IPS-NIHi7 (cell line): ENCODE measurements at regions not wholly inside any gene's neighbourhood (a gene's known extent, or its start where the extent isn't known, plus 50 kb on each side); places are given as distances from the start of the nearest gene placed in this dataset.
"Not testable (repeated sequence)": the region's sequence is repeated elsewhere in the genome, so short reads cannot be mapped to it uniquely, and the experiment has no call there.

Experiments used
- DNase-seq: peaks from one replicate; pipeline ENCODE4 v3.0.0; 2012; ENCODE audit warnings: mixed read lengths; ENCODE audit errors: extremely low spot score

DNA sequence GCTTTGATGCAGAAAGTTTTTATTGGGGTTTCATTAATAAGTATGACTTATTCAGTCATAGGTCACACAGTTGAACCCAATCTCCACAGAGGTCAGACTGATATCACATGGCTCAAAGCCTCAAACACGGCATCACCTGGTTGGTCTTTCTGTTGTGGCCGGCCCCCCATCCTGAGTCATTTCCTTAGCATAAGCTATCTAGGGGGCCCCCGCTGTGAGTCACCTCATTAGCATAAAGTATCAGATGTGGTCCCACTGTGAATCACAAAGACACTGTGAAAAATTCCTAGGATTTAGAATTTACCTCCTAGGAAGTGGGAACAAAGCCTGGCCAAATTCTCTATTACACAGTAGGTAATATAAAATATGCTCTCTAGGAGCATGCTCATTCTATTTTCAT, 502.2 kb downstream of the PYDC2 start:
- peak; percentile 52 for DNase-seq

DNA sequence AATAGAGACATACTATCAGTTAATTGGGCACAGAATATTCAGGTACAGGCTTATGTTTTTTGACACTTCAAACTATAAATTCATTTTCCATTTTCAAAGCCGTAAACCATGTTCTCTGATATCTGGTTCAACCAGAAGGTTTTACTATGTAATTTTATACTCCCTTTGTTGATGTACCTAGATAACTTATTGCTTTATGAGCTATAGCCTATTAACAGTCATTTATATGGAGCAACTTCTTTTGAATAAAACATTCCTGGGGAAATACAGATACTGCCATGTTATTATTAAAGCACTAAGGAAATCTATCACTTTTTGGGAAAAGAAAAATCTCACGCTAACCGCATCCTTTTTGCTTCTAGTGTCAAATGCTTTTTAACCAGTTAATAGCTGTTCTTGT, 505.6 kb downstream of the PYDC2 start:
- DNase-seq = no peak

DNA sequence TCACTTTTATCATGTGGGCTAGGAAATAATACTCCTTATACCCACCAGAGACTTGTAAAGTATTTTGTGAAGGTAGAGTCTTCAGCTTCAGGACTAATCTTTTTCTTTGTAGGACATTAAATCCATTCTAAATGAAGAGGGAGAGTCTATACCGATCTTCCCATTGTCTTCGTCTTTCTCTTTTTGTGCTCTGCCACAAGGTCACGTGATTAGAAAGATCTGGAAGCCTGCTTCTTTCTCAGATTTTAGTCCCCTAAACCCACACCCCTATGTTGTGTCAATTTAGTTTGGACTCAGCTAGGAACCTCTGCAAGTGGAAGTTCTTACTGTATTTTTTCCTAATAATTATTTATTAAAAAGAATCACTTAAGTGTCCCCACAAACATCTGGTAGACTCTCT, 507.3 kb downstream of the PYDC2 start:
- no peak for DNase-seq

DNA sequence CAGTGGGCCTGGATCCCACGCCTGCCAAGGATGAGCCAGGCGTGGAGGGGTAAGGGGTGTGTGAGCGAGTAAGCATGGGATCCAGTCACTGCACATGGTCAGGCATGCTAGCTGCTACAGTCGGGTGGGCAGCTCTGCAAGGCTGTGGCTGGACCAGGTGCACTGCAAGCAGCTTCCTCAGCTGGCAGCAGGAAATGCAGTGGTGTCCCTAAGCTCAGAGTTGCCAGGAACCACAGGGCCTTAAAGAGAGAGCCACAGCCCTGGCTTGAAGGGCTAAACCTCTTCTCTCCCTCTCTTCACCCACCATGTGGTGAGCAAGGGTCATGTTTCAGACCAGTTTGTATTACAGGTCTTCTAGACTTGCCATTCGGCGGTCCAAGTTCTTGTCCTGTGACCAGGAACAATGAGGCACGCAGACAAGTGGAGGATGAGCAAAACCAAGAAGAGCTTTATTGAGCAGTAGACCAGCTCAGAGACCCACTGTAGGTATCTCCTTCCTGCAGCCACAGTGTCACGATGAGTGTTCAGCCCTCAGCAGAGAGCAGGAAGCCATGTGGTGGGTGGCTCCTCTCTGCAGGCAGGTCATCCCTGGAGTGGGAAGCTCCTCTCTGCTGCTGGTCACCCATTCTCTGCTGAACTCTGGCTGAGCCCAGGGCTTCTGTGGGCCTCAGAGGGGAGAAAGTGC, 511.9 kb downstream of the PYDC2 start:
- no peak for DNase-seq

GRCh38 chr3:191973820-191974219, 512.9 kb downstream of the PYDC2 start:
- no peak for DNase-seq

DNA sequence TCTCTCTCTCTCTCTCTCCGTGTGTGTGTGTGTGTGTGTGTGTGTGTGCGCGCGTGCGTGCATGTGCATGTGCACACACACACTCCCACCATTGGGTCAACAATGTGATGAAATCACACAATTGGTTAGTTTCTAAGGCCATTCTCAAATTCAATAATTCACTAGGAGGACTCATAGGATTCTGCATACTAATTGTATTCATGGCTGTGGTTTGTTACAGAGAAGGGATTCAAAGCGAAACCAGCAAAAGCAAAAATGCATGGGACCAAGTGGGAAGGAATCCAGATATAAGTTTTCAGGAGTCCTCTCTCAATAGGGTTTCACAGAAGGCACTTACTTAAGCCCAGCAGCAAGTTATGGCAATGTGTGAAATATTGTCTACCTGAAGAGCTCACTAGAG, 515.0 kb downstream of the PYDC2 start:
- DNase-seq = no peak

DNA sequence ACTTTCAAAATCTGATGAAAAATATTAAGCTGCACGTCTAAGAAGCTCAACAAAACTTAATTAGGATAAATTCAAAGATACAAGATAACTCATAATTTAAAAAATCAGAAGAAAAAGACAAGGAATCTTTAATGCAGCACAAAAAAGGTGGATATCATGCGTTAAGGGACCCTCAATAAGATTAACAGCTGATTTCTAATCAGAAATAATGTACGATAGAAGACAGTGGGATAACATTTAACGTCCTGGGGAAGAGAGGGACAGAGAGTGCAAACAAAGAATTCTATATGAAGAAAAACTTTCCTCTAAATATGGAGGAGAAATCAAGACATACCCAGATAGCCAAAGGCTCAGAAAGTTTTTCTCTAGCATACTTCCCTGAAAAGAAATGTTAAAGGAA, 519.5 kb downstream of the PYDC2 start:
- DNase-seq = no peak

- DNase-seq = no peak
Measured at GRCh38 chr3:191982481-191982880, 521.5 kb downstream of the PYDC2 start.

DNA sequence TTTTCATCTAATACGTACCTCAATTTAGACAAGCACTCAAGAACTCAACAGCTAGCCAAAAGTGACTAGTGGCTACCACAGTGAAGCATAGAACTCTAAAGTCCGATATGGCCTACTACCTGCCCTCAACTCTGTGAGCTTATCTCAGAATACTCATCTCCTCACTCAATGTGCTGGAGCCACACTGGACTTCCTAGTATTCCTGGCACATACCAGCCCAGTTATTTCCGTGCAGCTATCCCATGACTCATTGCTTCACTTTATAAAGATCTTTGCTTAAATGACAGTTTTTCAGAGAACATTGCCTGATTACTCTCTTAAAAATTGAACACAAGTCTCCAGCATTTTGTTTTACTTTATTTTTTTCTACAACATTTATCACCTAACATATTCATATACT, 524.7 kb downstream of the PYDC2 start:
- no peak for DNase-seq

- no peak for DNase-seq
Measured at GRCh38 chr3:191987831-191988350, 526.9 kb downstream of the PYDC2 start.

DNA sequence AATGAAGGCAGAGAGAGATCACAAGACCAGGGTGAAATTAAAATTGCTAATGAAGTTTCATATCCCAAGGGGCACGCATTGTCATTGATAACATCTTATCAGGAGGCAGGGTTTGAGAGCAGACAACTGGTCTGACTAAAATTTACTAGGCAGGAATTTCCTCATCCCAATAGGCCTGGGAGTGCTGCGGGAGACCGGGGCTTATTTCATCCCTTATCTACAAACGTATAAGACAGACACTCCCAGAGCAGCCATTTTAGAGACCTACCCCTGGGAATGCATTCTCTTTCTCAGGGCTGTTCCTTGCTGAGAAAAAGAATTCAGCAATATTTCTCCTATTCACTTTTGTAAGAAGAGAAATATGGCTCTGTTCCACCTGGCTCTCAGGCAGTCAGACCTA, 533.0 kb downstream of the PYDC2 start:
- not testable (repeated sequence) for DNase-seq

DNA sequence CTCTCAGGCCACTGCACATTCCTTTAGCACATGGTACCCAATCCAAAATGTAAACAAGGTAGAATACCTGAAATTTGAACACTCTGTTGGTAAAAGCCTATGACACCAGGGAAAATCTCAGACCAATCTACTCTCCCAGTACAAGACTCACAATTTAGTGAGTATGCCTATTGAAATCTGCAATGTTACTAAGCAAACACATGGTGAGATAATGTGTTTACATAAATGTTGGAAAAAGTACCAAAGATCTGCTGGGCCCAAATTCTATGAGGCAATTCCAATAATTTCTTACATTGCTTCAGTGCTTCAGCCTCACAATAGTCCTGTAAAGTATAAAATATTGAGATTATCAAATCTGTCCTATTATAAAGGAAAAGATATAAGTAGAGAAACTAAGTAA, 536.1 kb downstream of the PYDC2 start:
- no peak for DNase-seq

DNA sequence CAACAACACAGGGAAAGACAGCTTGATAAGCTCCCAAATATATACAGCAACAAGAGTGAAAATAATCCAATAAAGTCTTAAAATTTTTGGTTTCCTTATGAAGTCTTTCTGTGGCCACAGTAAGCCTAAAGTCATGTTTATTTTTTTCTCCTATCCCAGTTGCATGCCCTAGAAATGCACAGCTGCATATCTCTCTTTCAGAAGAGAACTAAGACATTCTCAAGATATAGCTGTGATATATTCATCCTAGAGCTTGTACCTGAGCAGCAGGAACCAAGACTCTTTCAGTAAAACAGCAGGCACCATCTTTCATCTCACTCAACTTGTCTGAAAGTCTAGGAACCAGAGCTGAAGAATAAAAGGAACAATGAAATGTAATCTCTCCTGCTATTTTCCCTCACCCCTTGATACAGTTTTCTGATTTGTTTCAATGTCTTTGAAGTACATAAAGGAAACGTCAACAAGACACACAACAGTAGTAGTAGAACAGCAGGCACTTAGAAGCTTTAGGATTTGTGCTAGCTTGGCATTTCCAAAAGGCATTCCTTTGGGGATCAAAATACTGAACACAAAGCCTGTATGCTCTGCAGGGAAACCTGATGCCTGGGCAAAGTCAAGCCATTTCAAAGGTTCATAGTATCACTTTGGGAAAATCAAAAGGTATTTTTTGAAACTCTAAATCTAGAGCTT, 536.8 kb downstream of the PYDC2 start:
- no peak for DNase-seq

GRCh38 chr3:192001218-192001617, 540.3 kb downstream of the PYDC2 start:
- no peak for DNase-seq

GRCh38 chr3:192005989-192006388, 545.0 kb downstream of the PYDC2 start:
- DNase-seq = no peak

DNA sequence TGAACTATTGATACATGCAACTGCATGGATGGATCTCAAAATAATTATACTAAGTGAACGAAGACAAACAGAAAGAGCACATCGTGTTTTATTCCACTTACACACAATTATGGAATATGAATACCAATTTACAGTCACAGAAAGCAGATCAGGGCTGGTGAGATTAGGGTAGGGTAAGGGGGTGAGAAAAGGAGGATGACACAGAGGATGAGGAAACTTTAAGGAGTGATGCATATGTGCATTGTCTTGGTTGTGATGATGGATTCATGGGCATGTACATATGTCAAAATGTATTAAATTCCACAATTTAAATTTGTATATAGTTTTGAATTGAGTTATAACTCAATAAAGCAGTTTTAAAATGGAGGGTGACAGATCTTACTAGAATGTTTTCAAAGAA, 548.9 kb downstream of the PYDC2 start:
- no peak for DNase-seq

GRCh38 chr3:192010490-192010889, 549.5 kb downstream of the PYDC2 start:
- no peak for DNase-seq

- DNase-seq = no peak
Measured at GRCh38 chr3:192011137-192011536, 550.2 kb downstream of the PYDC2 start.

DNA sequence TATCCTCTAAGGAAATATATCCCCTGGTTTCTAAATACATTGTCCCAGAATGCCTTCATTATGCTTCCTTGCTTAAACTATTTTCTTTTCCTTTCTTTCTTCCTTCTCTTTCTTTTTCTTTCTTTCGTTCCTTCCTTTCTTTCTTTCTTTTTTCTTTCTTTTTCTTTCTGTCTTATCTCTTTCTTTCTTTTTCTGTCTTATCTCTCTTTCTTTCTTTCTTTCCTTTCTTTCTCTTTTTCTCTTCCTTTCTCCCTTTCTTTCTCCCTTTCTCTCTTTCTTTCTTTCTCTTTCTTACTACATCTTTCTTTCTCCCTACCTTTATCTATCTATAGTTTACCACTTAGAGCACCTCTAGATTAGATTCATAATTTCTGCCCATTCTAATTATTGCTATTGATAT, 552.1 kb downstream of the PYDC2 start:
- DNase-seq = no peak

GRCh38 chr3:192022412-192022811, 561.4 kb downstream of the PYDC2 start:
- DNase-seq = no peak

- no peak for DNase-seq
Measured at GRCh38 chr3:192024751-192025150, 563.8 kb downstream of the PYDC2 start.

GRCh38 chr3:192026661-192027060, 565.7 kb downstream of the PYDC2 start:
- DNase-seq = no peak

DNA sequence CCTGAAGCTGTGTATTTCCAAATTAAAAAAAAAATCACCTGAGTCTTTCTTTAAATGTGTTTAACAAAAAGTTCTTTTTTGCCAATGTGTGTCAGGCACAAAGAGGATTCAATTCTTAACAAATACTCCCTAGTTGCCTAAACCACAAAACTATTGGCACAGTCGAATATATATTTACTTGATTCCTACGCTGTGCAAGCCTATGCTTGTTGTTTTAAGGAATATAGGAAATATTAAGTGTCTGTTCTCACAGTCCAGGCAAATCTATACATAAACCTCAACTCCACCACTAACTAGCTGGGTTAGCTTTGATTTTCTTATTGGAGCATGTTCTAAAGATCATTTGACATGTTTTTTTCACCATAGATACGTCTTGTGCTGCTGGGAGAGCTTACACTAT, 571.0 kb downstream of the PYDC2 start:
- DNase-seq = no peak
